GM13976 (cell line): ENCODE measurements at regions not wholly inside any gene's neighbourhood (a gene's known extent, or its start where the extent isn't known, plus 50 kb on each side); places are given as distances from the start of the nearest gene placed in this dataset.

Source experiments
- DNase-seq: peaks from one replicate; pipeline ENCODE4 v3.0.0; 2012; ENCODE audit warnings: low spot score
- in situ Hi-C: fragments of 300-500 bp; cut with MboI; formaldehyde crosslinking; loops from one replicate; pipeline ENCODE4 v1.12.0; 2022; ENCODE audit warnings: low sequenced_read_pairs, mixed read lengths, inconsistent platforms; ENCODE audit not compliant: unreplicated experiment
- TF ChIP-seq, protein P1 (sequence below): IDR thresholded peaks from 2 replicates; pipeline ENCODE4 v1.5.1; 2012; ENCODE audit warnings: borderline replicate concordance, mild to moderate bottlenecking; ENCODE audit not compliant: insufficient read depth; ENCODE audit errors: extremely low read depth, missing control alignments, control extremely low read depth

DNA sequence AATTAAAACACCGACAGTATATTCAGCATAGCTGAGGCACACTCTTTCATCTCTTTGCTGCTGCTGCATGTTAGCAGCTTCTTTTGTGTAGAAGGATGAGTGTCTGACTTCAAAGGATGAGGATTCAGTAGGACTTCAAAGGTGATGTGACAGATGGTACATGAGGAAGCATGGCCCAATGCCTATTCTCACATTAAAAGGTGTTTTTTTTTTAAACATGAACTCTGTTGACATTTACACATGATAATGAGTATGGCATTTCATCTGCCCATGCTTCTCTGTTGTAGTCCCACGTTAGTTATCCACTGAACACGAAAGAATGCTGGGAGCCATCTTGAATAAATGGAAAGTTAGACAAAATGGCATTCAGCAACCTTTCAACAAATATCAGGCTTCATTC is 1950.8 kb upstream of the PIK3C3 start:
- TF ChIP-seq, protein P1, sequence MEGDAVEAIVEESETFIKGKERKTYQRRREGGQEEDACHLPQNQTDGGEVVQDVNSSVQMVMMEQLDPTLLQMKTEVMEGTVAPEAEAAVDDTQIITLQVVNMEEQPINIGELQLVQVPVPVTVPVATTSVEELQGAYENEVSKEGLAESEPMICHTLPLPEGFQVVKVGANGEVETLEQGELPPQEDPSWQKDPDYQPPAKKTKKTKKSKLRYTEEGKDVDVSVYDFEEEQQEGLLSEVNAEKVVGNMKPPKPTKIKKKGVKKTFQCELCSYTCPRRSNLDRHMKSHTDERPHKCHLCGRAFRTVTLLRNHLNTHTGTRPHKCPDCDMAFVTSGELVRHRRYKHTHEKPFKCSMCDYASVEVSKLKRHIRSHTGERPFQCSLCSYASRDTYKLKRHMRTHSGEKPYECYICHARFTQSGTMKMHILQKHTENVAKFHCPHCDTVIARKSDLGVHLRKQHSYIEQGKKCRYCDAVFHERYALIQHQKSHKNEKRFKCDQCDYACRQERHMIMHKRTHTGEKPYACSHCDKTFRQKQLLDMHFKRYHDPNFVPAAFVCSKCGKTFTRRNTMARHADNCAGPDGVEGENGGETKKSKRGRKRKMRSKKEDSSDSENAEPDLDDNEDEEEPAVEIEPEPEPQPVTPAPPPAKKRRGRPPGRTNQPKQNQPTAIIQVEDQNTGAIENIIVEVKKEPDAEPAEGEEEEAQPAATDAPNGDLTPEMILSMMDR, result no peak
- DNase-seq, result no peak
- in situ Hi-C loops, result no loop called here

DNA sequence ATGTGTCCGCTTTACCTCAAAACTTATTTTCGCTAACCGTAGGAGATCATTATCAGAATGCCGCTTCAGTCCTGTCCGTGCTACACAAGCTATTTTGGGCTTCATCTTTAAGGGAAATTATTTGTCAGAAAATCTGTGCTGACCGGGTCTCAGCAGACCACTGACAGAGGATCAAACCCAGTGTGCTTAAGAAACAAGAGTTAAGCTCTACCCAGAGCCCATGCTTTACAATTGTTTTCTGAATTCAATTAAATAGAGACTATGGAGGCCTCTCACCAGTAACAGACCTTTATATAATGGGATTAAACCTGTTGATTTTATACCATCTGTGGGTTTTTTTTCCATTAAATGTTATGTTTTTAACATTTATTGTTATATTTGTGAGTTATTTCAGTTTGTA is 1956.7 kb upstream of the PIK3C3 start:
- TF ChIP-seq, protein P1, result no peak
- in situ Hi-C loops, result no loop called here
- DNase-seq, result no peak

DNA sequence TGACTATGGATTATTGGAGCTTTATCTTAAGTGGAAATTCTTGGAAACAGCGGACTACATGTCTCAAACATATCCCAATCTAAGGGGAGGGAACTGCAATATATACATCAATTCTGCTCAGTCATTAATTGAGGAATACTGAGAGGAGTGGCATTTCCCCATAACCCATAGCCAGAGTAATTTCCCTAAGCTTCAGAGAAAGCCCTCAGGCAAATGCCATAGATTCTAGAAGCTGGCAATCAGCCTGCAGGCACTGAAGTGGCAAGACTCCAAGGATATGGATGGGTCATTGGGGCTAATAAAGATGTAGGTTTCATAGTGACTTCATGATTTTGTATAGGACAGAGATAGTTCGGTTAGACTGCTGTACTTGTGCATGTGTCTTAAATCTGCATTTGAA is 1960.5 kb upstream of the PIK3C3 start:
- TF ChIP-seq, protein P1, result no peak
- no peak for DNase-seq

DNA sequence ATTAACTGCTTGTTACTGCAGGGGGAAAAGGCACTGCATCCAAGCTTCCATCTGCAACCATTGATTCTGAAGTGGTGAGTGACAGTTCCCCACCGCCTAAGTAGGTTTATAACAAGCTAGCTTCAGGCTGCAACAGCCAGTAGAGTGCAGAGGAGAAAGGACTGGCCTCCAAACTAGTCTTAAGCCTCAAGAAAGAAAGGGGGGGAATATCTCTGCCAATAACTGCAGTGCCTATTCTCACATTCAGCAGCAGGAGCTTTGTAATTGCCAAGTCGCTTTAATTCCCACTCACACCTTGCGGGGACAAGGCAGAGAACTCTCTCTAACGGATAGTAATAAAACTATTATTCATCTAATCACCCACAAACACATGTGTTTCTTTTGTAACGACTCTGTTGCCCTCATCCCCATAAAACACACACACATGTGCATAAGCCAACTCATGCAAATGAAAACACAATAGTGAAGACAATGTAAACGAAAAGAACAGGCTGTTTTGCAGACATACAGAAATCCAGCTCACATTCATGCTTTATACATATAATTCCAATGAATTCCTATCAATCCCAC is 1963.3 kb upstream of the PIK3C3 start:
- in situ Hi-C loops, result no loop called here
- no peak for DNase-seq
- TF ChIP-seq, protein P1, result no peak

More for the DNA sequence above, 1960.5 kb upstream of the PIK3C3 start:
- in situ Hi-C loops, result no loop called here

DNA sequence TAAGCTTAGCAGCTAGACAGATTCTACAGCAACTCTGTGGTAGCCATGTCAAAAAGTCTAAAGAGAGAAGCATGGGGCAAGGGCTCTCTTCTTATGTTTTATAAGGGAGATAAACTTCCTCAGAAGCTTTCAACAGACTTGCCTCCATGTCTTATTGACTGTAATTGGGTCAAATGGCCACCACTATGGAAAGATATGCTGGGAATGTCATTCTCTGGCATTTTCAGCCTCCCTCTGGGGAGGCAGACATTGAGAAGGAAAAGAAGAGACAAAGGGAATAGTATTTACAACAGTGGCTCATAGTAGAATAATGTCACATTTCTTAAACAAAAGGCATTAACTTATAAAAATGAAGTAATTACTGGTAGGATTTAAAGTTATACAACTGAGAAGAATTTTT is 1964.5 kb upstream of the PIK3C3 start:
- TF ChIP-seq, protein P1, result no peak
- DNase-seq, result no peak

DNA sequence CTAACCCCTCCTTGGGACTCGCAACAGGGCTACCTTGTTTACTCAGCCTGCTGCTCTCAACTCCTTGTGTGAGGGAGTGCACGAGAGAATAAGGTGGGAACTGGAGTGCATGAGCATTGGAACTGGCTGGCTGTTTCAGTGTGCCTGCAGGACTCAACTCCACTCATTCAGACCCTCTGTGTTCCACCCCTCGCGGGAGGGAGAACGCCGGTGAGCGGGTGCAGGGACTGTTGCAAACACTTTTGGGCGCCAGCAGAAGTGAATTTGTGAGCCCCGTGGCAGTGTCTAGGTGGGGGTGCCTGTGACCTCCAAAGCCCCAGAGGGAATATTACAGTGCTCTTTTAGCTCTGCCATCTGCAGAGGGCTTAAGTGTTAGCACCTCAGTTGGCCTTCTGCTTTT is 1978.3 kb upstream of the PIK3C3 start:
- DNase-seq, result no peak
- TF ChIP-seq, protein P1, result no peak
- in situ Hi-C loops, result no loop called here

More for the DNA sequence above, 1964.5 kb upstream of the PIK3C3 start:
- in situ Hi-C loops, result no loop called here

DNA sequence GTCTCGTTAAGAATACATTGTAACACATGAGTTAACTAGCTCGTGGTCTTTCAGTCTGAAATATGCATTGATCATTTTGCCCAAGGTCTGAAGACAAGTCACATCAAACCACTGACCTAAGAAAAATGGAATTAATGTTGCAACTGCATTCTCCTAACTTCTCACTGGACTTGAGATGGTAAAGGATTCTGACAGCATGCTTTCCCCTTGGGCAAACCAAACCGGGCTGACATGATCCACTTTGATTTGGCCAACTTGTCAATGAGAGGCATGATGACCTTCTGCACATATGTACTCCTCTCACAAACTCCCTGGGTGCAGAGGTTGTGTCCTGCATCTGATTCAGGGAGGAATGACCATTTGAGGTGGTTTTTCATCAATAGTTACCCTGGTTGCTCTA is 1982.5 kb upstream of the PIK3C3 start:
- in situ Hi-C loops, result no loop called here
- TF ChIP-seq, protein P1, result no peak
- no peak for DNase-seq
